GM18508 (cell line): ENCODE measurements at regions not wholly inside any gene's neighbourhood (a gene's known extent, or its start where the extent isn't known, plus 50 kb on each side); places are given as distances from the start of the nearest gene placed in this dataset.

Experiments used
- ATAC-seq: cut with Tn5 transposase; IDR thresholded peaks from one replicate; pipeline ENCODE4 v1.9.1; 2021; ENCODE audit warnings: moderate number of reproducible peaks; ENCODE audit not compliant: insufficient read depth, unreplicated experiment

DNA sequence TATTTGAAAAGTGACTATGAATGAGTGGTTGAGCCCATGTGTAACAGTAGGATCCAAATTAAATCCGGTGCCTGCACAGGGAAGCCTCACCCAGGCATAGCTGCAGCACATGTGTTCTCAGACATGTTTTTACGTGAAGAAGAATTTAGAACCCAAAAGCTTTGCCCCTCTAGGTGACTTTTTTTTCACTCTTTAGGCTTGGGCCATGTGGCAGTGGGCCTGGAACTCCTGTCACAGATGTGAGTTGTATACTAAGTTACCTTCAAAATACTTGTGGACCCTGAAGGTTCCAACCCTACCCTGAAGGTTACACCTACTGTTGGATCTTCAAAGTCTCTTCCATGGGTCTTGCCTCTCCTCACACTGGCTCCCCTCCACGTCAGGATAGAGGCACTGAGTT is 146.6 kb downstream of the GAS1 start:
- ATAC-seq: no peak

DNA sequence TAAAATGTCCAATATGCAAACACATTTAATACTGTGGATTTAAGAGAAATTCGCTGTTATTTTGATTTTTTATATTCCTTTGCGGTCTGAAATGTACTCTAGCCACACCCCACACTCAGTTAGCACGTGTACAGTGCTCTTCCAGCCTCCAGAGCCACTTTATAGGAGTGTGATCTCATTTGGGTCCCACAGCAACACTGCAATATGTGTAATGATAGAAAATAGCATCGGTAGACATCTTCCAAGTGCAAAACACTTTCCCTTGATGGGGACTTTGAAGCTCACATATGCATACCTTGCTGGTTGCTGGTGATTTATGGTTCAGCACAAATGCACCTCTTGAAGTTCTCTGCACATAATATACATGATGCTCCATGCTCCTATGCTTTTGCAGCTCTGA is 148.3 kb downstream of the GAS1 start:
- no peak for ATAC-seq

DNA sequence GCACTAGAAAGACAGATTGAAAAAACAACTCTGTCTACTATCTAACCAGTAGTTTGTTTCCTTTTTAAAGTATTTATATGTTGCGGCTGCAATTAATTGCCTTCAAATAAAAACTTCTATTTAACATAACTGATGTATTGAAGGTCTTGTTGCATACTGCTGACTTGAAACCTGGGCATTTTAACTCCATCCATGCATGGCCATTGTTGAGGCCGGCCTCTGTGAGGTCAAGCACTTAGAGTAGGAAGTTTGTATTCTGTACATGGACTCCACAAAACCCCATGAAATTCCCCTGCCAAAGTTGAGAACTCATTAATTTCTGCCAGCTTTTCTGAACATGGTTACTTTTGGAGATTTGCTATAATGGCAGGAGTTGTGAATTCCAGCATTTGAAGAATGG is 150.6 kb downstream of the GAS1 start:
- no peak for ATAC-seq

DNA sequence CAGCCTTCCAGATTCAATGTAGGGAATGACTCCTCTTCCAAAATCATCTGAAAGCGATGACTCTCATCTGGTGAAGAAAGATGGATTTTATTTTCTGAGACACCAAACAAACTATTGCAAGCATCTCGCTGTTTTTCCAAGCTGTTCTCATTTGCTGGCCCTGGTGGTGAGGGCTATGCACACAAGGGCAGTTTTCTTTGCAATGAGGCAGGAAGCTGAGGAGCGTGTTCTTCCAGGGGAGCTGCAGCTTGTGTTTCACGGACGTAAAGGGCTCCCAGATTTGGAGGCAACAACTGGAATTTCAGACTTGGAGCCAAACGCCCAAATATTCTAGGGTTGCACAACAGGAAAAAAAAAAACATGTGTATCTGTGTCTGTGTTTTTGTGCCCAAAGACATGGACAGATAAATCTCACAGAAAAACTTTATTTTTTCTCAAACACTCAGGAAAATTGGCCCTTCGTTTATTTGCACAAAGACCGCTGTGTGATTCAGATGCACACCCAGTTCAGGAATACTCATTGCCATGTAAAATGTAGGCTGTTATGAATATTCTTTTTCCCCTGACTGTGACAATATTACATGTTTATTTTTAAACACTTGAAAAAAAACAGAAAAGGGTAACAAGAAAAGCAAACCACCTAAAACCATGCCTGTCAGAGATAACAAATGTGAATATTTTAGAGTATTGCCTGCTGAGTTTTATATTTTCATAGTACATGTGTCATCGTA is 151.3 kb downstream of the GAS1 start:
- ATAC-seq: no peak

DNA sequence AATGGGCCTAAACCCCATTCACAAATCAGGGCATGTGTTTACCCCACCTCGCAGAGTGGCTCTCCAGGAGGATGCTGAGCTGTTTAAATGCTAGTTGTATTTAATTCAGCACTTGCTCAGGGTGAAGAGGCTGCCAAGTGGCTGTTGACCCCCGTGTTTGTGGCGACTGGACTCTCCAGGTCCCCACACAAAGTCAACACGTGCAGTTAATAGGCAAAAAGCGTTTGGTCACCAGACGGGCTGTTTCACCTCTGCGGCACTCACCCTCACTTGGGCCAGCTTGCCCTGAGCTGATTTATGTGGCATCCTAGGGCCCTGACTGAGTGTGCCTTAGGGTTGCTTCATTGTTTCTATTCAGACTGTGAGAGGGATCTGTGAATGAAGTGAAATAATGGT is 152.3 kb downstream of the GAS1 start:
- no peak for ATAC-seq

DNA sequence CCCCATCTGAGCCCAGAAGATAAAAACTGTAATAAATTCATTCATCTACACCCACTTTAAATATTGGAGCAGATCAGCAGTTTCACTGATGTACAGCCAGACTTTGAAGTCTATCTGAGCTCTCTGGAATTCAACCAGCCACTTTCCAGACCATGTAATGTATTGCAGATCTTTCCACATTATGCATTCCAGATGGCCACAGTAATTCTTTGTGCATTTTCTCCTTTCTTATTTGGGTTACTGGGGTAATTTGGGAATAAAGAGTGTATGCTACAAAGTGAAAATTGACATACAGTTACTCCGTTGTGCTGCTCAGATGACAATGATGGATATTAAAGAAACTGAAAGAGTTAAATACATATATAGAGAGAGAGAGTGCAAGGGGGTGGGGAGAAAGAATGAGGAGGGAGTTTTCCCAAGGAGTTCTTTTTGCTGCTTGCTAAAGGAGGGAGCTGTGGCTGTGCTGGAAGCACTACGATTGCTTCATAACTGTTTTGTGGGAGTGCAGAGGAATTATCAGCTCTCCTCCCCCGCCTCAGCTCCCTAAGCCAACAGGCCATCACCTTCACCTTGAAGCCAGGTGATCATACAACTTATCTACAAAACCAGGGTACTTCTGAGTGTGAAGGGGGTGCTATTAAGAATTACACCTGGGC is 152.8 kb downstream of the GAS1 start:
- no peak for ATAC-seq

DNA sequence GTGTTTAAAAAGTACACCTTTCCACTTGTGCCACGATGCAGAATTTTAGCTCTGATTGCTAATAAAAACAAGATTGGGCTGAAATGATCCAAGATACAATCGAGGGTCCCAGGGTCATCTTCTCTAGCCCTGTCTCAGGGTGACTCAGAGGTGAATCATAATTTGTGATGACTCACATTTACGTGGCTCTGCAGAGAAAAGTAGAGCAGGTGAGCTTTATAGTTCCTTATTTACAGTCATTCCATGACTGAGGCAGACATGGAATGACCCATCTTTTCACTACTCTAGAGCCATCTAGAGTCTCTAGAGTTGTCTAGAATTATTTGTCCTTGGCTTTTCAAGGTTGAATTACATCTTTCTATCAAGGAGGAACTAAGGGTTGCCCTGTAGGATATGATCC is 155.2 kb downstream of the GAS1 start:
- ATAC-seq: no peak

DNA sequence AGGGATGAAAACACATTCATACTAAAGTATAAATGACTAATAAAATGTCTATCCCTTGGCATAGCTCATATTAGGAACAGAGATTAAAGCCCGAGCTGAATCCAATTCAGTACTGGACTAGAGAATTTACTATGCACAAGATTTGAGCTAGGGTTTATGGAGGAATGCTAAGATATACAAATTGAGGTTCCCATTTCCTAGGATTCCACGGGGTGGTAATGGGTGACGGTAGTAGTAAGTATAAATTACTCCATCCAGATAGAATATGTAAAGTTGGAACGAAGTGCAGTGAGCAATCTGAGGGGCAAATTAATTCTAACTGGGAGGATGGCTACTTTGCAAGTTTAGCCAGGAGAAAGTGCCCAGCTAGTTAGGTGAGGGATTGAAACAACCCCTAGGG is 156.5 kb downstream of the GAS1 start:
- no peak for ATAC-seq

DNA sequence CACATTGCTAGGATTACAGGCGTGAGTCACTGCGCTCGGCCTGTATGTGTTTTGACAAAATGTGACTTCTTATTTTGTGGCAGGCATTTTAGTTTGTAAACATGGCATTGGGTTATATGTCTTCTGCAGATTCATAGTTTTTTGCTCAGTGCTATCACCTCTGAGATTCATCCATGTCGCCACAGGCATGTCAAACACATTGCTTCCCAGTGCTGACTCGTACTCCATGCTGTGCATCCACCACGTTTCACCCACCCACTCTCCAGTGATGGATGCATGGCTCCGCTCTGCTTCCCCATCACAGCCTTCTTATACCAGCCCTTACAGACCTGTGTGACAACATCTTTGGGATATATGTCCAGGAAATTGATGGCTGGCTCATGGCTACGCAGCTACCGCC is 158.8 kb downstream of the GAS1 start:
- ATAC-seq: no peak

DNA sequence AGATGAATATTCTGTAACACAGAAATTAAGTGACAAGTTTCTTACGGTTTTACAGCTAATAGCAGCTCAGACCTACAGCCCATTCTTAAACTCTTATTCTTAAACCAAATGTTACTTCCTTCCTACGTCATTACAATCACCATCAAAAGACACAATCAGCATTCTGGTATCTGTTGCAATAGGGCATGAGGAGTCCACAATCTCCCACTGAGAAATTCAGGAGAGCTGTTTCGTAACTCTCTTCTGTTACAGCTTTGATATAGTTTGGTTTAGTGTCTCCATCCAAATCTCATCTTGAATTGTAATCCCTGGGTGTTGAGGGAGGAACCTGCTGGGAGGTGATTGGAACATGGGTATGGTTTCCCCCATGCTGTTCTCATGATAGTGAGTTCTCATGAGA is 163.4 kb downstream of the GAS1 start:
- ATAC-seq: no peak

DNA sequence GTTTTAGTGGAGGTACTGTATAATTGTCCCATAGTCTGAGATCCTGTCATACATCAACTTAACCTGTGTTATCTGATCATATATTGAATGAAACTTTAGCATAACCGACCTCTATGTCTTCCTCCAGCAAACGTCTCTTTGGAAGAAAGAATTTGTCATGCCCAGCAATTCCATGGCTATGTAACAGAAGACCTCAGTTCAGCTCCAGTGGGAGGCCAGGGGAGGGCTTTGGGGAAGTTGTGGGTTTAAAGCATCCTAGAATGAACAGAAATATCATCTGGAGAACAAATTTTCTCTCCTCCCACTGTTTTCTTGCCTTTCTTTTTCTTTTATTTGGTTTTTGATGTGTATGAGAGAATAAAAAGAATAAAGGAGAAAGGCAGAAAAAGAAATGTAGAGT is 164.5 kb downstream of the GAS1 start:
- no peak for ATAC-seq

DNA sequence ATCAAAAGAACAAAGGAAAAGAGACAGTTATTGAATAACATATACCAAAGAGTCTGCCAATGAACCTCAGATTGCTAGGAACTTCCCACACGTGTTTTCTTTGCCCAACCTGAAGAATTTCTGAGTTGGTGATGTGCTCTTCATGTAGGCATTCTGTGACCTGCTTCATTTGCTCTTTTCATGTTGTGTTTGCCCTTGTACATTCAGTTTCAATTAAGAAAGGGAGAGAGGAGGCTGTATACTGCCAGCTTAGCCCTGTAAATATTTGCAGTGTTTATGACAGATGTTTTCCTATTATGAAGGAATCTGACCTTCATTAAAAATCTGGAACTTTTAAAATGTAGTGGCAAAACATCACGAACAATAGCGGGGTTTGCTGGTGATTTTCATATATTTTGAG is 168.5 kb downstream of the GAS1 start:
- ATAC-seq: no peak

DNA sequence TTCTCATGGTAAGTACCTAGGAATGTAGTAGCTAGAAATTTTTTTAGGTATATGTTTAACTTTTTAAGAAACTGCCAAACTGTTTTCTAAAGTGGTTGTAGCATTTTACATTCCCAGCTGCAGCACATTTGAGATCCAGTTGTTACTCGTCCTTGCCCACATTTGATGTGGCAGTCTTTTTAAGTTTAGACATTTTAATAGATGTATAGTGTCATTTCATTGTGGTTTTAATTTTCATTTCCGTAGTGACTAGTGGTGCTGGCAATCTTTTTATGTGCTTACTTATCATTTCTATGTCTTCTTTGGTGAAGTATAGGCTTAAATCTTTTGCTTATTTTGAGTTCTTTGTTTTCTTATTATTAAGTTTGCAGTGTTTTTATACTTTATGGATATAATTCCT is 171.6 kb downstream of the GAS1 start:
- no peak for ATAC-seq

DNA sequence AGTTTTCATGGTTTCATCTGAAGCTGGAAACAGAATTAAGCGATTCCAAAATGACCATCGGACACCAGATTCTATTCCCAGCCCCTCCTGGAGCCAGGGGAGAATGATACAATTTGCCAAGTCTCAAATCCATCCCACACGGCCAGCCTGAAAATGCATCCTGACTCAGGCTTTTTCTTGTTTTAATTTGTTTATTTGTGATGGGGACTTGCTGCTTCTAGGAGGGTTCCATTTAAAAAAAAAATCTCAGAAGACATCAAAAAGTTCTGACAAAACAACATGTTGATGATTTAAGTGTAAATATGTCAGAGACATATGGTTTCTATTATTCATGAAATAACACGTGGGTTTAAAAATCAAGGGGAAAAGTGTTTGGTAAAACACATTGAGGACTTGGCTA is 173.2 kb downstream of the GAS1 start:
- ATAC-seq: no peak

DNA sequence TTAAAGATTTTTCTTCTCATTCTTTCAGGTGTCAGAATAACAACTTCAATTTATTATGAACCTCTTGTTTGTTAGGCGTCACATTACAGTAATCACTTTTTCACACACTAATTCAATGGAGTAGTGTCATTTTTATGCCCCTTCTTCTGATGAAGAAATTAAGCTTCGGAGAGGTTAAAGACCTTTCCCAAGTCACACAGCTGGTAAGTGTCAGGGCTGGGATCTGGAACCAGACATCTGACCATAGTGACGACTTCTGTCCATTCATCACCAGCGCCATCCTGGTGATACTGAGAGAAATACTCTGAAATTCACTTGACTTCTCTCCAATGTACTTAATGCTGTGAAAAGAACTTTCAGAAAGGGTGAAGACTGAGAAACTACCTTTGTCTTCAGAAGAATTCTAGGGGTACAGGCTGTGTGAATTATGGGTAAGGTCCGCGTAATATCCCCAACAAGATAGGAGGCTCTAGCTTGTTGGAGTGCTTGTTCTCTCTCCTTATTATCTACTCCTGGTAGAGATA is 173.8 kb downstream of the GAS1 start:
- no peak for ATAC-seq

DNA sequence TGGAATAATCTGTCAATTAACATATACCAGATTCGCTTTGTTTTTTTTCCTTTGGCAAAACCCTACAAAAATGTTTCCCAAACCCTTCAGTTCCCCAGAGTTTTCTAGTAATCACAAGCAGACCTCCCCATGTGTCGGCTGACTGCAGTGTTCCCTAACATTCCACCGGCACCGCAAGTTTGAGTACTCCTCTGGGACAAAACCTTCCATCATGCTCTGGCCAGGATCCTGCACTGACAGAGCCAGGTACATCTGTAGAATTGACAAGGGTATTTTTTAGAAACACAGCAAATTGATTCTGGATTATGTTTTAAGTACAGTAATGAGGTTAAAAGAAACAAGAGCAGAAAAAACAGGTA is 174.7 kb downstream of the GAS1 start:
- no peak for ATAC-seq

DNA sequence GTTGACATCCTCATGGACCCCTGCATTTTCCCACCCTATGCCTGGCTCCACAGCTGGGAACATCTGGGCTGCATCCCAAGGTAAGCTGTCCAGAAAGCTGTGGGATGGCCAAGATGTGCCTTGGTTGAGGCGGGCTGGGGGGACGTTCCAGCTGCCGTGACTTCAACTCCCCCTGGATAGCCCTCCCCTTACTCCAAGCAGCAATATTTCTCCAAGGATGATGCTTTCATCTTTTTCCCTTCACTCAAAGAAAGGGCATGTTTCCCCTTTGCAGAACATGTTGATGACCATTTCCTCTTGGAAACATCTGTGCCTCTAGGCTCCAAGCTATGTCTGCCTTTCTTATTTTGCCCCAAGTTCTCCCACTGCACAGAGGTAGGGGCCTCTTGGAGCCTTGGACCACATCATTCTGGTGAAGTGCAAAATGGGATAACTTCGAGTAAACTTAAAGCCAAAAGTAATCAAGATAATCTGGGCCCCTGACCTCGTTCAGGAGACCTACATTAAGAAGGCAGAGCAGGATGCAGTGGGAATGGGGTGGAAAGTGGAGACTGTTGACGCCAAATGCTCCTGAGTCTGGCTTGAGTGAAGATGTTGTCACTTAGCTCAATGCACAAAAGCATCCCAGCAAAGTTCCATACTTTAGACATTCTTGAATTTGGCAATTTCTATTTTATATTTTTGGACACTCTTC is 175.2 kb downstream of the GAS1 start:
- no peak for ATAC-seq

DNA sequence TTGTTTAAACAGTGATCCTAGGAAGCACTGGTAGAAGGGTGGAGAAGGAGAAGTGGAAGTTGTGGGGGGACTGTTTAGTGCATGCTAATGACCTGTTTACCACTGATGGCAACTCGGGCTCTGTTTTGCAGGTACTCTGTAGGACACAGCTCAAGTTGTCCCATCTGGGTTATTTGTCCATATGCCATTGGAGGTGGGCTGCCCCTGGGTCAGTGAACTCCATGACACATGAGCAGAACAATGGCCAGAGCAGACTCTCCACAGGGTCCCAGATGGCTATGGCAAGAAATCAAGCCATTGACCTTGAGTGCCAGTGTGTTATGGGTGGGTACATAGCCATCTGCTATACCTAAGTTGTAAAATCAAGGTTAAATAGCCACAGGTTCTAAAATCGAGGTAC is 175.9 kb downstream of the GAS1 start:
- ATAC-seq: no peak

DNA sequence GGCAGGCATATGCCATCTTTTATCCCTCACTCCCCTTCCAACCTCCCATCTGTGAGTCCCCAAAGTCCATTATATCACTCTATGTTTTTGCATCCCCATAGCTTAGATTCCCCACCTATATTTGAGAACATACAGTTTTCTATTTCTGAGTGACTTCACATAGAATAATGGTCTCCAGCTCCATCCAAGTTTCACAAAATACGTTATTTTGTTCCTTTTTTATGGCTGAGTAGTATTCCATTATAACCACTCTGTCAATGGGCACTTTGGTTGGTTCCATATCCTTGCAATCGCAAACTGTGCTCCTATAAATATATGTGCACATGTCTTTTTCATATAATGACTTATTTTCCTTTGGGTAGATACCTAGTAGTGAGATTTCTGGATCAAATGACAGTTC is 178.6 kb downstream of the GAS1 start:
- no peak for ATAC-seq

DNA sequence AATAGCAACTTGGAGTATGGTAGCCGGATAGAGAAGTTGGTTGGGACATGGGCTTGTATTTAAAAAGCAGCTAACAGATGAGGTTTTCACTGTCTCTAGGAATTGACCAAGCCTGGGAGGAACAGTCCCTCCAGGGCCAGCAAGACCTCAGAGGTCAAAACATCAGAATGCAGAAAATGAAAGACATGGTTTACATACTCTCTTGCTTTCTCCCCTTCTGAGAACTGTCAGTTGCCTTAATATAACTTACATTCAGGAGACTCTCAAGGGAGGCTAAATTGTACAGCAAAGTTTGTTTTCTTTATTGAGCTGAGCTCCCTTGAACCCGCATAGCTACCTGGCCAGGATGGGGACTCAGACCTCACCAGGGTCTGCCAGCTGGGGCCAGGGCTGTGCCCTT is 179.3 kb downstream of the GAS1 start:
- ATAC-seq: no peak

DNA sequence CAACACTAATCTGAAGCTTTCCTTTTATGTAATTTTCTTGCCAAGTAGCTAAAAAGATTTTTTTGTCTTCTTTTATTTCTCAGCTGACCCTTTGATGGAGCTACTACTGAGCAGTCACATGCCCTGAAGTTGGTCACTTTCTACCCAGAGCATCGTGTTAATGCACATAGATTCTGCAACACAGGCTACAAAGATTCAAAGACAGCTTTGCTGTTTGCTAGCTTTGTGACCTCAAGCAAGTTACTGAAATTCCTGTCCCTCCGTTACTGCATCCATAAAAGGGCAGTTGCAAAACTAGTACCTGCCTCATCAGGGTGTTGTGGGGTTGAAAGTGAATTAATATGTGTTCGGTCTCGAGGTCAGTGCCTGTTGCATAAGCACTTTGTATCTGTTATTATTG is 179.9 kb downstream of the GAS1 start:
- no peak for ATAC-seq

DNA sequence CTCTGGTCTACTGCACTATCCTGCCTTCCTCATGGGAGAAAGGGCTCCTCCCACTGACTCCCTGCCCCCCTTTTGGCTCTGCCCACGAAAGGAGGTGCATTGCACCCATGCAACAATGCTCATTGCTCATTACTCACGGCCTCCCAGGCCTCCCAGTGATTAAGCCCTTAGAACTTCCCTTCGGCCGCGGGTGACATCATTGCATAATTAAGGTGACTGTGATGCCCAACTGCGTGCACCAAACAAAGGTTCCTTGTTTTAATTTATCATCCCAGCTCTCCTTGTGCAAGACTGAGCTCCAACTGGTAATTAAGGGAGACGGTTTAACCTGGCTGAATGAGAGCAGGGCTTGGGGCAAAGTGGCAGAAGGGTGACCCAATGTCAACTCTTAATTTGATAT is 180.4 kb downstream of the GAS1 start:
- no peak for ATAC-seq
